NB4 (cell line): ENCODE measurements at regions not wholly inside any gene's neighbourhood (a gene's known extent, or its start where the extent isn't known, plus 50 kb on each side); places are given as distances from the start of the nearest gene placed in this dataset.

Experiments
- POLR2A ChIP-seq: IDR thresholded peaks from 2 replicates; pipeline ENCODE4 v1.6.1; 2011; ENCODE audit warnings: mild to moderate bottlenecking; ENCODE audit not compliant: insufficient read length; ENCODE audit errors: extremely low read depth
- TF ChIP-seq, protein P1 (sequence below): IDR thresholded peaks from one replicate; pipeline ENCODE4 v1.5.1; 2012; ENCODE audit warnings: low read depth, low read length

GRCh38 chr21:16028142-16028541 is 298.4 kb downstream of the USP25 start:
- TF ChIP-seq, protein P1, sequence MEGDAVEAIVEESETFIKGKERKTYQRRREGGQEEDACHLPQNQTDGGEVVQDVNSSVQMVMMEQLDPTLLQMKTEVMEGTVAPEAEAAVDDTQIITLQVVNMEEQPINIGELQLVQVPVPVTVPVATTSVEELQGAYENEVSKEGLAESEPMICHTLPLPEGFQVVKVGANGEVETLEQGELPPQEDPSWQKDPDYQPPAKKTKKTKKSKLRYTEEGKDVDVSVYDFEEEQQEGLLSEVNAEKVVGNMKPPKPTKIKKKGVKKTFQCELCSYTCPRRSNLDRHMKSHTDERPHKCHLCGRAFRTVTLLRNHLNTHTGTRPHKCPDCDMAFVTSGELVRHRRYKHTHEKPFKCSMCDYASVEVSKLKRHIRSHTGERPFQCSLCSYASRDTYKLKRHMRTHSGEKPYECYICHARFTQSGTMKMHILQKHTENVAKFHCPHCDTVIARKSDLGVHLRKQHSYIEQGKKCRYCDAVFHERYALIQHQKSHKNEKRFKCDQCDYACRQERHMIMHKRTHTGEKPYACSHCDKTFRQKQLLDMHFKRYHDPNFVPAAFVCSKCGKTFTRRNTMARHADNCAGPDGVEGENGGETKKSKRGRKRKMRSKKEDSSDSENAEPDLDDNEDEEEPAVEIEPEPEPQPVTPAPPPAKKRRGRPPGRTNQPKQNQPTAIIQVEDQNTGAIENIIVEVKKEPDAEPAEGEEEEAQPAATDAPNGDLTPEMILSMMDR: no peak
- TF ChIP-seq POLR2A: no peak
